GM23338 (cell line): ENCODE measurements at regions not wholly inside any gene's neighbourhood (a gene's known extent, or its start where the extent isn't known, plus 50 kb on each side); places are given as distances from the start of the nearest gene placed in this dataset.

ENCODE experiments used
- EZH2 ChIP-seq: fragments of 200-600 bp; sonication (generic); IDR thresholded peaks from one replicate; pipeline ENCODE4 v1.8.0; 2017; ENCODE audit warnings: antibody characterized with exemption, mild to moderate bottlenecking, low read depth; ENCODE audit not compliant: unreplicated experiment
- EZH2phosphoT487 ChIP-seq: fragments of 200-600 bp; sonication (generic); IDR thresholded peaks from one replicate; pipeline ENCODE4 v1.8.1; 2018; ENCODE audit warnings: antibody characterized with exemption; ENCODE audit not compliant: unreplicated experiment
- POLR2AphosphoS5 ChIP-seq: IDR thresholded peaks from 2 replicates; pipeline ENCODE4 v1.6.1; 2016; ENCODE audit warnings: antibody characterized with exemption, low read depth
- TF ChIP-seq, protein P1 (sequence below), 2 experiments: fragments of 200-600 bp in 1 of 2; sonication (generic) in 1 of 2; conservative IDR thresholded peaks; 2 replicates each; pipeline versions ENCODE4 v1.5.1 to v1.6.1; 2016 to 2017; ENCODE audit warnings: antibody characterized with exemption in 2 of 2, low read depth in 2 of 2, mild to moderate bottlenecking in 2 of 2, moderate library complexity in 1 of 2
- TF ChIP-seq, protein P2 (sequence below): IDR thresholded peaks from 2 replicates; pipeline ENCODE4 v1.6.1; 2016; ENCODE audit warnings: antibody characterized with exemption

DNA sequence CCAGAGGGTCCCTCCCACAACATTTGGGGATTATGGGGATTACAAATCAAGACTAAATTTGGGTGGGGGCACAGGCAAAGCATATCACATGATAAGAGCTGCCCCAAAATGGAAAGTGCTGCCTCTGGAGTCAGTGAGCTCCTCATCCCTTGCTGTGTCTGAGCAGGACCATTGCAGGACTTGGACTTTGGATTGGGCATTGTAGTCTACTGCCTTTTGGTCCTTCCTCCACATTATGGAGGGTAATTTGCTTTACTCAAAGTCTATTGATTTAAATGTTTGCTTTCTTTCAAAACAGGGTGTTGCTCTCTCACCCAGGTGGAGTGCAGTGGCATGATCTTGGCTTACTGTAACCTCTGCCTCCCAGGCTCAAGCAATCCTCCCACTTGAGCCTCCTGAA lies 106.8 kb upstream of the LDAH start:
- no peak for TF ChIP-seq POLR2AphosphoS5
- TF ChIP-seq, protein P1, sequence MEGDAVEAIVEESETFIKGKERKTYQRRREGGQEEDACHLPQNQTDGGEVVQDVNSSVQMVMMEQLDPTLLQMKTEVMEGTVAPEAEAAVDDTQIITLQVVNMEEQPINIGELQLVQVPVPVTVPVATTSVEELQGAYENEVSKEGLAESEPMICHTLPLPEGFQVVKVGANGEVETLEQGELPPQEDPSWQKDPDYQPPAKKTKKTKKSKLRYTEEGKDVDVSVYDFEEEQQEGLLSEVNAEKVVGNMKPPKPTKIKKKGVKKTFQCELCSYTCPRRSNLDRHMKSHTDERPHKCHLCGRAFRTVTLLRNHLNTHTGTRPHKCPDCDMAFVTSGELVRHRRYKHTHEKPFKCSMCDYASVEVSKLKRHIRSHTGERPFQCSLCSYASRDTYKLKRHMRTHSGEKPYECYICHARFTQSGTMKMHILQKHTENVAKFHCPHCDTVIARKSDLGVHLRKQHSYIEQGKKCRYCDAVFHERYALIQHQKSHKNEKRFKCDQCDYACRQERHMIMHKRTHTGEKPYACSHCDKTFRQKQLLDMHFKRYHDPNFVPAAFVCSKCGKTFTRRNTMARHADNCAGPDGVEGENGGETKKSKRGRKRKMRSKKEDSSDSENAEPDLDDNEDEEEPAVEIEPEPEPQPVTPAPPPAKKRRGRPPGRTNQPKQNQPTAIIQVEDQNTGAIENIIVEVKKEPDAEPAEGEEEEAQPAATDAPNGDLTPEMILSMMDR (conservative IDR thresholded peaks at IDR 0.05; ENCODE audit: low read depth in 2 of 2) = no peak
- TF ChIP-seq, protein P2, sequence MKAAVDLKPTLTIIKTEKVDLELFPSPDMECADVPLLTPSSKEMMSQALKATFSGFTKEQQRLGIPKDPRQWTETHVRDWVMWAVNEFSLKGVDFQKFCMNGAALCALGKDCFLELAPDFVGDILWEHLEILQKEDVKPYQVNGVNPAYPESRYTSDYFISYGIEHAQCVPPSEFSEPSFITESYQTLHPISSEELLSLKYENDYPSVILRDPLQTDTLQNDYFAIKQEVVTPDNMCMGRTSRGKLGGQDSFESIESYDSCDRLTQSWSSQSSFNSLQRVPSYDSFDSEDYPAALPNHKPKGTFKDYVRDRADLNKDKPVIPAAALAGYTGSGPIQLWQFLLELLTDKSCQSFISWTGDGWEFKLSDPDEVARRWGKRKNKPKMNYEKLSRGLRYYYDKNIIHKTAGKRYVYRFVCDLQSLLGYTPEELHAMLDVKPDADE = no peak
- TF ChIP-seq EZH2phosphoT487 = no peak
- no peak for TF ChIP-seq EZH2
